CD4-positive, alpha-beta T cell treated with Interleukin-4 for 1 hour (primary cell): ENCODE measurements at regions not wholly inside any gene's neighbourhood (a gene's known extent, or its start where the extent isn't known, plus 50 kb on each side); places are given as distances from the start of the nearest gene placed in this dataset.
"Not testable (repeated sequence)": the region's sequence is repeated elsewhere in the genome, so short reads cannot be mapped to it uniquely, and the experiment has no call there.

ENCODE experiments used
- DNase-seq, 2 donors: peaks; one replicate each; pipeline ENCODE4 v3.0.0-alpha.2; 2020 to 2022

DNA sequence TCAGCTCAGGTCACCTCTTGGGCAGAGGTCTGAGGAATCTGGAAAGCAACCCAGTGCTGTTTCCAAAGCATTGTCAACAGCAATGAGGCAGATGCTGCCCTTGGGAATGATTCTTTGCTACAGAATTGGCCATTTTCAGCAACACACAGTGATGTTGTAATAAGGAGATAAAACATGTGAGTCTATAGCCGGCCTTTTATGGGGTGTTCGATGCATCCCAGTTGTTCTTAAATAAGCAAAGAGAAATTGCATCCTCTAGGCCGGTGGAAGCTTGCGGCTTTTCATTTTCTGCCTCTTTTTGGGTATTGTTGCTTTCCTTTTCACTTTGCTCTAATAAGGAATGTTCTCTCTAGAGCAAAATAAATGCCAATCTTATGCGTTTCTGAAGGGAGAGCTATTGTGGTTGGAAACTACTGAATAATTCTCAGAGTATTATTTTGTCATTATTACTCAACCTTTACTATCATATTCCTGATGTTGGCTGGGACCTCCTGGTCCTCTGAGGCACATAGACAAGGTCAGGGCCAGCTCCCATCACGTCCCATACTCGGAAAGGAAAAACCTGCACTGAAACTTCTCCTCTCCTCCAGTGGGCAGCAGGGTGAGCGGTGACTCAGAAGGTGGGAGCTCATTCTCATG lies 214.2 kb downstream of the CDH26 start:
- no peak for DNase-seq

DNA sequence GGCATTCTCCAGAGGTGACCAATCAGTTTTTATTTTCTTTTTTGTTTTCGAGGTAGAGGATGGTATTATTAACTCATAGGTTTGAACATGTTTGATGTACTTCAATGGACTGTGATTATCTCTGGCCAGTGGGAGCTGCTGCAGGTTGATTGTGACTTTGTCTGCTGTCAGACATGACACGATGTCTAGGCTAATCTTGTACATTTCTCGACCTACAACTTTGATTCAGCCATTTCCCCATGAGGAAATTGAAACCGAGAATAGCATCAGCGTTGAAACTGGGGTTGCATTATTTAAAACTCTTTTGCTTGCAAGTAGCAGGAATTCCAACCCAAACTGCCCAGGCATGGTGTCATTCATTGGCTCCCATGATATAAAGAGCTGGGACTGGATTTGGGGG lies 218.9 kb downstream of the CDH26 start:
- no peak for DNase-seq

DNA sequence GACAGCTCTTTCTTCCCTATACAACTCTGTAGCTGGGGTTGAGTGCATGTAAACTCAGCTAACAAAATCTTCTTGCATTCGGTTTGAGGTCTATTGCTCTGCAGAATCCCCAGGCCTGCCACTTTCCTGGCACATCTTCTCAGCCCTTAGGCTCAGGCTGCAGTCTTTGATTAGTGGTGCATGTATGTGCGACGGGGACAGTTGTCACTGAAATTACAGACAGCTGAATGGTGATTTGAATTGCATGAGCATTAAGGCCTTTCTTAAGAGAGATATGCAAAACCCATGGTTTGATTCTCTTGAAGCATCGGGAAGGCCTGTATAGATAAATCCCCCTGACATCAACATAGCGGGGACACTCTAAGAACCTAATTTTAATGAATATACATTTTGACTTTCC lies 222.8 kb downstream of the CDH26 start:
- DNase-seq: no peak

DNA sequence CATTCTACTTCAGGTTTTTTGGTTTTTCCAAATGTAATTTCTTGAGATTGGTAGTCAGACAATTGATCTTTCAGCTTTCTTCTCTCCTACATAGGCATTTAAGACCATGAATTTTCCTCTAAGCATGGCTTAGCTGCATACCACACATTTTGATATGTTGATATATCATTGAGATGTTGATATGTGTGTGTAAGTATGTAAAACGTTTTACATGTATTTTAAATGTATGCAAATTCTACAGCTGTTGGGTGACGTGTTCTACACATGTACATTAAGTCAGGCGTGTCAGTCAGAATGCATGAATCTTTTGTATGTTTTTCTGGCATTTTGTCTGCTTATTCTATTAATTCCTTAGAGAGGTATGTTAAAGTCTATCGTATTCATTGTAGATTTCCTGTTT lies 228.2 kb downstream of the CDH26 start:
- DNase-seq: no peak

DNA sequence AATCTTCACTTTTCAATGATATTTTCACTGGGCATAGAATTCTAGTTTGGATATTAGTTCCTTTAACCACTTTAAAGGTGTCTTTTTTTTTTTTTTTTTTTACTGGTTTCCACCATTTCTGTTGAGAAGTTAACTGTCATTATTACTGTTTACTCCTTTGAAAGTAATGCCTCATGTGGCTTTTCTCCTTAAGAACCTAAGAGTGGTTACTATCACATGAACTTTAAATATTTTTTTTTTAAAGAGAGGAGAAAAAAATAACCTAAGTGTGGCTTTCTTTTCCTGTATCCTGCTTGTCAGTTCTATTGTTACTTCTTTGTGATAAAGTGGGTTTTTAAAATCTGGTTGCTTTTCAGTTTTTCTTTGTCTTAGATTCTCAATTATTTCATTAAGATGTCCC lies 229.5 kb downstream of the CDH26 start:
- DNase-seq: no peak

DNA sequence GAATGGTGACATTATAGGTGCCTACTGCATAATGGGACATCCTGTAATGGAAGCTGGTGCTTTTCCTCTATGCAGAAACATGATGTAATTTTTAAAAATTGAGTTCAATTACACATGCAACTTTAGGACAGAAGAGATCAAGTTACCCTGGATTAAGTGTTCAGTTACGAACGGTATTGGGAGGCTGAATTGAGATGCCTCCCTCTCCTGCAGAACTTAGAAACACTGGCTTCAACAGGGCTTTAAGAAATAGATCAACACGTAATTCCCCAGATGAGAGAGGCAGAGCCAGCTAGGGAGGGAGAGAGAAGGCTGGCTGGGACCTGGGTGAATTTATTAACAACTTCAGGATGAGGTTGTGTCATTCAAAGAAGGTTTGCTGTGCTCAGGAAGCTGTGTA lies 232.8 kb downstream of the CDH26 start:
- no peak for DNase-seq

DNA sequence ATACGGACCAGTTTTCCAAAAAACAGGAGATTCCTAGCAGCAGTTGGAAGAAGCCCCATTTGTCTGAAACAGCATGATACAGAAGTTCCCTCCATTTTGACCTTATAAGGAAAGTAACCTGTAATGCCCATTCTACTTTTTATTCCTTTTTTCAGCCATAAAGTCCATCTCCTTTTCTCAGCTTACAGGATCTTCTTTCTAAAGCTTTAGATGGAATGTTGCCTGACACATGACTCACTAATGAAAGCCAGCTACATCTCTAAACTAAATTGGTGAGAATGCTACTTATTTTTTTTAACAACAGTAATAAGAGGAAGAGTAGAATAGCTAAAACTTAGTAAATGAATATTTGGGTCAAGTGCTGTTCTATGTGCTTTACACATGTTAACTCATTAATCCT lies 234.1 kb downstream of the CDH26 start:
- no peak for DNase-seq

DNA sequence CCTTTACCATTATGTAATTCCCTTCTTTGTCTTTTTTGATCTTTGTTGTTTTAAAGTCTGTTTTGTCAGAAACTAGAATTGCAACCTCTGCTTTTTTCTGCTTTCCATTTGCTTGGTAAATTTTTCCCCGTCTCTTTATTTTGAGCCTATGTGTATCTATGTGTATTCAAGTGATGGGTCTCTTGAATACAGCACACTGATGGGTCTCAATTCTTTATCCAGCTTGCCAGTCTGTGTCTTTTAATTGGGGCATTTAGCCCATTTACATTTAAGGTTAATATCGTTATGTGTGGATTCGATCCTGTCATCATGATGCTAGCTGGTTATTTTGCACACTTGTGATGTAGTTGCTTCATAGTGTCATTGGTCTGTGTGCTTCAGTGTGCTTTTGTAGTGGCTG lies 240.9 kb downstream of the CDH26 start:
- not testable (repeated sequence) for DNase-seq

DNA sequence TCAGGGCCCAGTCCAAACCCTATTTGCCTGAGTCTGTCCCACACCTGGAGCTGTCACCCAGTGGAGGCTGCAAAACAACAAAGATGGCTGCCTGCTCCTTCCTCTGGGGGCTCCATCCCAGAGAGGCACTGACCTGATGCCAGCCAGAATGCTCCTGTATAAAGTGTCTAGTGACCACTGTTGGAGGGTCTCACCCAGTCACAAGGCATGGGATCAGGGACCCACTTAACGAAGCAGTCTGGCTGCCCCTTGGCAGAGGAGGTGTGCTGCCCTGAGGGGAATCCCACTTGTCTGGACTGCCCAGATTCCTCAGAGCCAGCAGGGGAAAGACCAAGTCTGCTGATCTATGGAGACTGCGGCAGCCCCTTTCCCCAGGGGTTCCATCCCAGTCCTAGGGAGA lies 241.6 kb downstream of the CDH26 start:
- DNase-seq: no peak

DNA sequence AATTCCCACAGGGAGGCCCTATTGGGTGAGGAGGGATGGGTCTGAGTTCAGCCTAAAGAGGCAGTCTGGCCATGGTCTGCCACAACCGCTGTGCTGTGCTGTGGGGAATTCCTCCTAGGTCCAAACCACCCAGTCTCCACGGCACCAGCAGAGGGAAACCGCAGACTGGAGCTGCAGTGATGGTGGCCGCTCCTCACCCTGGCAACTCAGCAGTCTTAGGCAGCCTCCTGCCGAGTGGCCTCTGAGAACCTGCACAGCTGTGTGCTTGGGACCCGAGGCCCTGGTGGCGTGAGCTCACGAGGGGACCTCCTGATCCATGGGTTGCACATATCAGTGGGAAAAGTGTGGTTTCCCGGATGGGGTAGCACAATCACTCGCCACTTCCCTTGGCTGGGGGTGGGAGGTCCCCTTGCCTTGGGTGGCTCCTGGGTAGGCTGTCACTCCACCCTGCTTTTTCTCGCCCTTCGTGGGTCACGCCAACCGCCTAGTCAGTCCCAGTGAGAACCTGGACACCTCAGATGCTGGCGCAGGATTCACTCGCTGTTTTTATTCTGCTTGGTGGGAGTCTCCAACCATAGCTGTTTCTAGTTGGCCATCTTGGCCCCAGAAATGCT lies 242.2 kb downstream of the CDH26 start:
- DNase-seq: no peak

DNA sequence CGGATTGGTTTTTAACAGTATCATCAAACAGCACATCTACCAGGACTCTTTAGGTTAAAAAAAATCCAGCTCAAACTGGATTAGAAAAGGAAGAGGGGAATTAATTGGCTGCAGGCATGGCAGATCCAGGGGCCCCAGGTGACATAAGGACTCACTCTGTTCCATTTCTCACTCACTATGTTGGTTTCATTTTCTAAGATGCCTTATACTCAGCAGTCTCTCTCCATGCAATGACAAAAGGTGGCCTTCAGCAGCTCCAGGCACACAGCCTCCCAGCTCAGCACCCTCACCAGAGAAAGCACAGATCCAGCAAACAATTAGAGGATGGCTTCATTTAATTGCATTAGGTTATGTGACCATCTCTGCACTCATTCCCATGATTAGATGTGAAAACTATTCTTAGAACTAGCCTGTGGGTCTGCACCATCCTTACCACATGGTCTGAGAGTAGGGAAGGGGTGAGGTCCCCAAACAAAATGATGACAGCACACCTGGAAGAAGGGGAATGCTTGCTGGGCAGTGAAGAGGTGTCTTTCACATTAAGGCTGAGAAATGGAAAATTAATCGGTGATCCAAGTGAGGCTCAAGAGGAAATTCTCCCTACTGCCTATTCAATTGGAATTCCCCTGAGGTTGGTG lies 243.1 kb downstream of the CDH26 start:
- DNase-seq: no peak

DNA sequence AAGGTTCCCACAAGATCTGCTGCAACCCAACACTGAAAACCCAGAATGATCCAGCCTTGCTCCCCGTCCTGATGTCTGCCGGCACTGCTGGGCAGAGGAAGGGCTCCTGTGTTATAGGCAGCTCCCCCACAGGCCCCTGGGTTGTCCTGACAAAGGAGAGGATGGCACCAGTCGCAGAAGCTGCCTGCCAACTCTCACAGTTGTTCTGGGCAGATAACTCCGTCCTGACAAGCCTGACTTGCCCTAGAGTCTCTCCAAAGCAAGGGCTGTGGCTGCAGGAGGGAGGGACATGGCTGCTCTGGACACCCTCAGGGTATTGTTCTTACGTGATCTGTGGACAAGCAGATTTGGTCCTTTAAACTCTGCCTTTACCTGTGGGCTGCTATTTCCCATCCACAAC lies 243.8 kb downstream of the CDH26 start:
- no peak for DNase-seq

DNA sequence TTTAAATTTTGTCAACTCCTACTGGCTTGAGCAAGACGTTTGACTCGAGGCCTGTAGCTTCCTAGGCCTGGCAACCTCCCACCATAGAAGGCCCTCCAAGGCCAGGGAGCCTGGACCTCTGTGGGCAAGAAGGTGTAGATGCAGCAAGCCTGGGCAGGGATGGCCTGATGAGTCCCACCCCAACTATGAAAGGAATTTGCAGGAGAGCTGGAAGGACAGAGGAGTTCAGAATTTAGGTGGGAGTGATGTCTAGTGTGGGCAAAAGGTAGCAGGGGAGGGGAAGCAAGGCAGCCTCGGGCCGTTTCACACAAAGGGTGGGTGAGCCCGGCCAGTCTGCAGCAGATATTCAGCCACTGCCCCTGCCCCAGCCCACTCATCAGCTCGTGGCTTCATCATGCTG lies 245.2 kb downstream of the CDH26 start:
- no peak for DNase-seq

DNA sequence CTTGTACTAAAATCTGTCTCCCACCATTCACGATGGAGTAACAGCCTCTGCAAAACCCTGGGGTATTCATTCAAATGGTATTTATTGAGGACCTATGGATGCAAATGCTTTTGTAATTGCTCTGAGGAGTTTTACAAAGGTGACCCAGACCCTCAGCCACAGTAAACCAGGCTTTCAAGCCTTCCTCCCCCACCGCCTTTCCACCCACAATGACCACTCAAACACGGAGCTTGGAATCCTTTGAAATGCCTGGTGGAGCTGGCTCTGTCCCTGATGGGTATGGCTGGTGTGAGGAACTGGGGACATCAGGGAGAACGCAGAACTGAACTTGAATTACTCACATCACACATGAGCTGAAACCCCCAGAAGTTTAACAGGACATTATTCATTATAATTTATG lies 246.4 kb downstream of the CDH26 start:
- DNase-seq: no peak

DNA sequence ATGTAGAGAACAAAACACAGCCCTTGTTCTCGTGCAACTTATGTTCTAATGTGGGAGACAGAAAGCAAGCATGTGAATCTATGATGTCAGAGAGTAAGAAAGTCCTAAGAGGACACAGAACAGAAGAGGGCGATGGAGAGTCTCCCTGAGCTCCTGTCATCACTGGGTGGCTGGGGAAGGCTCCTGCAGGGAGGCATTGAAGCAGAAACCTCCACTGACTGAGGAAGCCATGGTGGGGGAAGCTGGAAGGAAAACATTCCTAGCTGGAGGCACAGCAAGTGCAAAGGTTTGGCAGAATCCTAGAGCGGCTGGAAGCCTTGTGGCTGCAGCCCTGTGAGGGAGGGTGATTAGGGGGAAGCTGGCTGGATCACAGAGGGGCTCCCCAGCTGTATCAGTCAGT lies 248.0 kb downstream of the CDH26 start:
- no peak for DNase-seq

DNA sequence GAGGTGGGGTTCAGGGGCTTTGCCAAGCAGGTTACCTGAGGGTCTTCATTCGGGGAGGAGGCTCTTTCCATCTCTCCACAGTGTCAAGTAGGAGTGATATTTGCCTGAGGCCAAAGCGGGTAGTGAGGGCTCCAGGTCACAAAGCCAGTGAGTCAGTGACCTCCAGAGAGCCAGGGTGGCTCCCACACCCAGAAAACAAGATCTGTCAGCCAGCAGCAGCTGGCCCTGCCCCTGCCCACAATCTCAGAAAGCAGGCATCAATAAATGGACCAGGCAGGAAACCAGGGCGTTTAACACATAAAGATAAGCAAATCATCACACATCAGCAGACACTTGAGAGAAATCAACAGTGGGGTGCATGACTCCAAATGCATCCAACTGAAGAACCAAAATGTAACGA lies 250.8 kb downstream of the CDH26 start:
- DNase-seq: no peak

DNA sequence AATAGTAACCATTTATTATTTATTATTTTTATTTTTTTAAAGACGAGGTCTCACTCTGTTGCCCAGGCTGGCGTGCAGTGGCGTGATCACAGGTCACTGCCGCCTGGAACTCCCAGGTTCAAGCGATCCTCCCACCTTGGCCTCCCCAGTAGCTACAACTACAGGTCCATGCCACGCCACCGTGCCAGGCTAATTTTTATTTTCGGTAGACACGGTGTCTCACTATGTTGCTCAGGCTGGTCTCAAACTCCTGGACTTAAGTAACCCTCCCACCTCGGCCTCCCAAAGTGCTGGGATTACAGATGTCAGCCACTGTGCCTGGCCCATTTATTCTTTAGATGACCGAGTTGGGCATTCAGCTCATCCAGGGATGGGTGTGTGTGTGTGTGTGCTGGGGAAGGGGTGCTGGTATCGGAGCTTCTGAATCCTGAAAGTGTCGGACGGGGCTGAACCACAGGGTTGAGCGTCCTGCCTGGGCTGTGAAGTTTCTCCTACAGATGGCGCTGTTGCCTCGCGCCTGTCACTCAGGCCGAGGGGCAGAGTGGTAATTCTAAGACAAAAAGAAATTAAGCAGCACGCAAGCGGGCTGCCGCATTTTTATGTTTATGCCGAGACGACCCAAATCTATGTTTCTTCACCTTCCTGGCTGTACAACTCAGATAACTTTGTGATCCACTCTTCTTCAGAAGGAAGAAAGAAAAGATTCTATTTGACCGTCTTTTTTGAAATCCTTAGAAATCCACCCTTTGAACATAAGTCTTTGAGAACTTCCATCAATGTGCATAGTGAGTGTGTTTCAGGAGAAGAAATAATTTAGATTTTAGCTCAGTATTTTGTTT lies 252.8 kb downstream of the CDH26 start:
- peak; percentile 41 to 42 for DNase-seq

DNA sequence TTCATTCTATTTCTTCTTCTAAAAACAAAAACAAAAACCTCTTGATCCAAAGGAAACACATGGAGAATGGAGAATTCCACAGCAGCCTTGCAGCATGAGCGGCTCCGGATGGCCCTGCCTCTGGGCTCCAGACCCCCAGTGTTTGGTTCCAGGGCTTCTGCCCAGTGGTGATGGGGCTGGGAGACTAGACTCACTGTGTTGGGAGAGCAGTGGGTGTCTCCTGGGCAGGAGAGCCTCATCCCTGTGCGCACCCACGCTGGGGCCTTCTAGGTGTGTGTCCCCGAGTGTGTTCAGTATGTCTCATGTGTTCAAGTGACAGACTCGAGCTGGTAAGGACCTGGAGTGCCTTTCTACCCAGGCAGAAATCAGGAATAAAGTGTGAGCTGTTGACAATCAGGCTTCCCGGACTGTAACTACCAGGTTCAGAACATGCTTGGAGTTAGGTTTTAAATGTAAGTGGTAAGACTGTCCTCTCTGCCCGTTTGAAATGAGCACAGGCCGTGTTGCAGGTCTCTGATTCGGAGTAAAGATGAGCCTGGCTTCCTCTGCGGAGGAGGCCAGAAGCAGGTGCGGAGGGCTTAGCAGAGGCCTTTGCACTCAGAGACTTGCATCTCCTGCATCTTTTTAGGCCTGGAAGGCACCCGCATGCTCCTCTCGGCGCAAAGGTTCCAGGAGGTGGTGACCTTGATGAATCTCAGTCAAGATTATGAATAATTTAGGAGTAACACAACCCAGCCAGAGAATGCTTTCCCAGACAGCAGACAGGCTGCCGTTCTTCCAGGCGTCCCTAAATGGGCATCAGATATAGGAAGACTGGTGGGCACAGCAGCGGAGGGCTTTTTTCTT lies 253.6 kb downstream of the CDH26 start:
- no peak for DNase-seq

DNA sequence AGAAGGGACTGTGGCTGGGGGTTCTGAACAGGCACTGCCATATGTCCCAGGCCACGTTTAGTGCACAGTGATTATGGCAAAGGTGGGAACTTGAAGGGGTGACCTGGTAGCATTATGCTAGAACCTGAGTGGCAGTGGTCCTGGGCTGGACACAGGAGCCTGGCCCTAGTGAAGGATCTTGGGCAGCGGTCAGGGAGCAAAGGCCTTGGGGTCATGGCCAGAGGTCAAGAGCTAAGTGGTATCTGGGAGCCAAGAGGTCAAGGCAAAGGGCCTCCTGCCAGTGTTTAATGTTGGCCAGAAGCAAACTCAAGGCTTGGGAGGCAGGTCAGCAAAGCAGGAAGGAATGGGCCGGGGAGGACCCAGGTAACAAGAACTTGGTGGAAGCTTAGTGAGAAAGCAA lies 254.5 kb downstream of the CDH26 start:
- no peak for DNase-seq

DNA sequence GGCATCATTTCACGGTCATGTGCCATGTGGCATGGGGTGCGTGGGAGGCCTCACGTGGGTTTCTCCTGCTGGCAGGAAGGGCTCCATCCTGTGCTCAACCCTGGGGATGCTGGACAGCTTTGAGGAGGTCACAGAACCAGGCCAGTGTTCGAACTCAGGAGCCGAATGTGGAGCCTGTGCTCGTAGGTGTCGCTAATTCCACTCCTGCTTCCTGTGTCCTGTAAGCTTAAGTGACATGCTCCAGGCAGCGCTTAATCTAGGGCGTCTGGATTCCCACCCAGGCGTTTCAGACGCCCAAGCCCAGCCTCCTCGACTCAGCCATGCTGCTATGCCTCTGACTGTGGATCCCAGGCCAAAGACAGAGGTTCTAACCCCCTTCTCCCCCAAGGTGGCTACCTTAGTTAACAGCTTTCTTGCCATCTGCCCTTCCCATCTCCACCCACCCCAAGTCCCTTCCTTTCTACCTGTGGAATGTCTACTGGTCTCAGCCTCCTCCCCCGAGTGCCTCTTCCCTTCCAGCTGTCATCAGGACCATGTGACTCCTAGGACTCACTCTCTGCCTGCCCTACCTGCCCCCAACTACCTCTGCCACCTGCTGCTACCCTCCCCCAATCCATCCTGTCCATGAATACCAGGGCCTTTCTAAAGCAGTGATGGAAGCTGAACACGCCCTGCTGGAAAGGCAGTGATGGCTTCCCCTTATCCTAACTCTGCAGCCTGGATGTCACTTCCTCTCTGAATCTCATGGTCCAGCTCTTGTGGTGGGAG lies 255.1 kb downstream of the CDH26 start:
- DNase-seq: no peak

DNA sequence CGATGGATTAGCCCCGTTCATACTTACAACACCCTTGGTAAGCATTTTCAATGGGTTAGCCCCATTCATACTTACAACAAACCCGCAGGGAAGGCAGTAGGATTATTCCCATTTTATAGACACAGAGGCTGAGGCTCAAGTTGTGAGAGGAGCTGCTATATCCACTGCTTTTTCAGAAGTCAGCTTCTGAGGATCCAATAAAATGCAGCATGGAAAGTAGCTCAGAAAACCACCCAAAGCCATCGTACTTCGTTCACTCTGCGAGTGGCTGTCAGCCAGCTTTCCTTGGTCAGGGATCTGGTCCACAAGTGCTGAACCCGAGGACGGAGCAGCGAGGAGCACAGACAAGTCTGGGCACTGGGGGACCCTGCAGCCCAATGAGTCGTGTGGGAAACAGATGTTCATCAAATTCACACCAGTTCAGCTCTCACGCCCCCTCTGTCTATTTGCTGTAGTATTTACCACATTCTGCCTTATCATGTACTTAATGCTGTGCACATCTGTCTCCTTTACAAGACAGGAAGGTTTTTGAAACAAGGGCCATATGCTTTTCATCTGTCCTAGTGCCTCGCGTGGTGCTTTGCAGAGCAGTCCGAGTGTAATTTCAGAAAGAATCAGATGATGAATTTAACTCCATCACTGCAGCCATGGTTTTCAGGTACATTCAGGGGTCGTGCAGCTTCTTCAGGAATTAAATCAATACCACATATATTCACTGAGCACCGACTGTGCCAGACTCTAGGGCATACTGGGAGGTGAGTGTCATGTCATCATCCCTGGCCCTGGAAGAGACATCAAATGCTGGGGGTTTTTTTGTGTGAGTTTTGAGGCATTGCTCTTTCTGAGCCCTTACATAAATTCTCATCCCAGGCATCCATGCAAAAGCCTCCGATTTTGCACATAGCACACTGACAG lies 256.9 kb downstream of the CDH26 start:
- no peak for DNase-seq
